Erythroblast (primary cell): ENCODE measurements at regions not wholly inside any gene's neighbourhood (a gene's known extent, or its start where the extent isn't known, plus 50 kb on each side); places are given as distances from the start of the nearest gene placed in this dataset.

Experiments used
- GATA1 ChIP-seq: IDR thresholded peaks from 2 replicates; pipeline ENCODE4 v1.6.1; 2011; ENCODE audit warnings: low read depth, mild to moderate bottlenecking, control low read depth, low read length, moderate library complexity
- POLR2A ChIP-seq: IDR thresholded peaks from 2 replicates; pipeline ENCODE4 v1.6.1; 2011; ENCODE audit warnings: mild to moderate bottlenecking, low read length

- no peak for TF ChIP-seq POLR2A
- no peak for TF ChIP-seq GATA1
Measured at GRCh38 chr6:40819182-40819834, 219.7 kb downstream of the UNC5CL start.
